Right atrium auricular region (tissue), 2 donors: ENCODE measurements at regions not wholly inside any gene's neighbourhood (a gene's known extent, or its start where the extent isn't known, plus 50 kb on each side); places are given as distances from the start of the nearest gene placed in this dataset.

Experiments used
- DNase-seq: peaks from one replicate; pipeline ENCODE4 v3.0.0-alpha.2; 2019; ENCODE audit warnings: low spot score
- H3K27ac ChIP-seq, 2 donors: fragments of 200-600 bp; sonication (generic); 1 replicate in 1 of 2; 2 replicates in 1 of 2; pipeline ENCODE4 v1.5.1; 2016 to 2019
- H3K27me3 ChIP-seq, 2 donors: fragments of 200-600 bp; sonication (generic); one replicate each; pipeline versions ENCODE4 v1.5.1 to v1.6.0; 2017 to 2019
- H3K36me3 ChIP-seq: fragments of 200-600 bp; sonication (generic); one replicate; pipeline ENCODE4 v1.5.1; 2016
- H3K4me1 ChIP-seq, 2 donors: fragments of 200-600 bp; sonication (generic); one replicate each; pipeline versions ENCODE4 v1.5.1 to v1.6.0; 2017 to 2019
- H3K4me3 ChIP-seq, 2 donors: fragments of 200-600 bp; sonication (generic); 1 replicate in 1 of 2; 2 replicates in 1 of 2; pipeline ENCODE4 v1.5.1; 2017 to 2019; ENCODE audit warnings: mild to moderate bottlenecking in 1 of 2, moderate library complexity in 1 of 2
- H3K9me3 ChIP-seq, 2 donors: fragments of 200-600 bp; sonication (generic); one replicate each; pipeline ENCODE4 v1.5.1; 2019
- TF ChIP-seq, protein P1 (sequence below), 2 donors: fragments of 200-600 bp; sonication (generic); IDR thresholded peaks; one replicate each; pipeline ENCODE4 v1.5.1; 2019; ENCODE audit warnings: antibody characterized with exemption in 2 of 2

- Histone ChIP-seq H3K9me3 (no peaks in the 10 kb centered on the region), H3K27ac (no peak overlapping the region), H3K36me3 (no peaks in the 10 kb centered on the region), H3K4me1 (peaks cover 0 to 14% of the 10 kb centered on the region in 2 donors), H3K27me3 (no peaks in the 10 kb centered on the region), H3K4me3 (no peak overlapping the region)
- DNase-seq = no peak
- TF ChIP-seq, protein P1, sequence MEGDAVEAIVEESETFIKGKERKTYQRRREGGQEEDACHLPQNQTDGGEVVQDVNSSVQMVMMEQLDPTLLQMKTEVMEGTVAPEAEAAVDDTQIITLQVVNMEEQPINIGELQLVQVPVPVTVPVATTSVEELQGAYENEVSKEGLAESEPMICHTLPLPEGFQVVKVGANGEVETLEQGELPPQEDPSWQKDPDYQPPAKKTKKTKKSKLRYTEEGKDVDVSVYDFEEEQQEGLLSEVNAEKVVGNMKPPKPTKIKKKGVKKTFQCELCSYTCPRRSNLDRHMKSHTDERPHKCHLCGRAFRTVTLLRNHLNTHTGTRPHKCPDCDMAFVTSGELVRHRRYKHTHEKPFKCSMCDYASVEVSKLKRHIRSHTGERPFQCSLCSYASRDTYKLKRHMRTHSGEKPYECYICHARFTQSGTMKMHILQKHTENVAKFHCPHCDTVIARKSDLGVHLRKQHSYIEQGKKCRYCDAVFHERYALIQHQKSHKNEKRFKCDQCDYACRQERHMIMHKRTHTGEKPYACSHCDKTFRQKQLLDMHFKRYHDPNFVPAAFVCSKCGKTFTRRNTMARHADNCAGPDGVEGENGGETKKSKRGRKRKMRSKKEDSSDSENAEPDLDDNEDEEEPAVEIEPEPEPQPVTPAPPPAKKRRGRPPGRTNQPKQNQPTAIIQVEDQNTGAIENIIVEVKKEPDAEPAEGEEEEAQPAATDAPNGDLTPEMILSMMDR (IDR thresholded peaks at IDR 0.05) = no peak
Observed at GRCh38 chr16:64410306-64410705, 711.6 kb downstream of the CDH11 start.

- TF ChIP-seq, protein P1 (IDR thresholded peaks at IDR 0.05) = no peak
- H3K27ac ChIP-seq = no peak overlapping the region
- no peaks in the 10 kb centered on the region for H3K9me3 ChIP-seq
- no peak for DNase-seq
- no peaks in the 10 kb centered on the region for H3K27me3 ChIP-seq
- peaks cover 0 to 14% of the 10 kb centered on the region in 2 donors for H3K4me1 ChIP-seq
- H3K4me3 ChIP-seq = no peak overlapping the region
- H3K36me3 ChIP-seq = no peaks in the 10 kb centered on the region
Observed at GRCh38 chr16:64409783-64410210, 712.1 kb downstream of the CDH11 start.

GRCh38 chr16:64408699-64409098 lies 713.2 kb downstream of the CDH11 start:
- Histone ChIP-seq H3K4me1 (peaks cover 0 to 14% of the 10 kb centered on the region in 2 donors), H3K36me3 (no peaks in the 10 kb centered on the region), H3K9me3 (no peaks in the 10 kb centered on the region), H3K27ac (no peak overlapping the region), H3K4me3 (no peak overlapping the region), H3K27me3 (no peaks in the 10 kb centered on the region)
- TF ChIP-seq, protein P1 (IDR thresholded peaks at IDR 0.05) = no peak
- DNase-seq = no peak

GRCh38 chr16:64406770-64407181 lies 715.1 kb downstream of the CDH11 start:
- Histone ChIP-seq H3K9me3 (no peaks in the 10 kb centered on the region), H3K4me3 (no peak overlapping the region), H3K27me3 (no peaks in the 10 kb centered on the region), H3K36me3 (no peaks in the 10 kb centered on the region), H3K4me1 (peaks cover 0 to 7% of the 10 kb centered on the region in 2 donors), H3K27ac (no peak overlapping the region)
- TF ChIP-seq, protein P1 (IDR thresholded peaks at IDR 0.05) = no peak
- DNase-seq = no peak

GRCh38 chr16:64403352-64403751 lies 718.5 kb downstream of the CDH11 start:
- Histone ChIP-seq H3K27ac (no peak overlapping the region), H3K27me3 (no peaks in the 10 kb centered on the region), H3K9me3 (no peaks in the 10 kb centered on the region), H3K4me3 (no peak overlapping the region), H3K4me1 (no peaks in the 10 kb centered on the region), H3K36me3 (no peaks in the 10 kb centered on the region)
- no peak for DNase-seq
- TF ChIP-seq, protein P1 (IDR thresholded peaks at IDR 0.05) = no peak

- H3K4me3 ChIP-seq = no peak overlapping the region
- no peaks in the 10 kb centered on the region for H3K4me1 ChIP-seq
- TF ChIP-seq, protein P1 (IDR thresholded peaks at IDR 0.05) = no peak
- DNase-seq = no peak
- no peaks in the 10 kb centered on the region for H3K27me3 ChIP-seq
- no peak overlapping the region for H3K27ac ChIP-seq
- no peaks in the 10 kb centered on the region for H3K9me3 ChIP-seq
- no peaks in the 10 kb centered on the region for H3K36me3 ChIP-seq
Observed at GRCh38 chr16:64398793-64399192, 723.1 kb downstream of the CDH11 start.
